Gastroesophageal sphincter (tissue), 3 donors: ENCODE measurements at regions not wholly inside any gene's neighbourhood (a gene's known extent, or its start where the extent isn't known, plus 50 kb on each side); places are given as distances from the start of the nearest gene placed in this dataset.

Experiments used
- POLR2A ChIP-seq, 2 donors: fragments of 450-650 bp; IDR thresholded peaks; one replicate each; pipeline ENCODE4 v1.6.1; 2017; ENCODE audit warnings: antibody characterized with exemption in 2 of 2, mild to moderate bottlenecking in 2 of 2, moderate library complexity in 1 of 2
- TF ChIP-seq, protein P1 (sequence below), 4 experiments: fragments of 200-600 bp in 2 of 4; fragments of 450-650 bp in 2 of 4; sonication (generic) in 1 of 4; IDR thresholded peaks; one replicate each; pipeline ENCODE4 v1.5.1; 2017 to 2019; ENCODE audit warnings: antibody characterized with exemption in 4 of 4, mild to moderate bottlenecking in 2 of 4, moderate library complexity in 2 of 4

DNA sequence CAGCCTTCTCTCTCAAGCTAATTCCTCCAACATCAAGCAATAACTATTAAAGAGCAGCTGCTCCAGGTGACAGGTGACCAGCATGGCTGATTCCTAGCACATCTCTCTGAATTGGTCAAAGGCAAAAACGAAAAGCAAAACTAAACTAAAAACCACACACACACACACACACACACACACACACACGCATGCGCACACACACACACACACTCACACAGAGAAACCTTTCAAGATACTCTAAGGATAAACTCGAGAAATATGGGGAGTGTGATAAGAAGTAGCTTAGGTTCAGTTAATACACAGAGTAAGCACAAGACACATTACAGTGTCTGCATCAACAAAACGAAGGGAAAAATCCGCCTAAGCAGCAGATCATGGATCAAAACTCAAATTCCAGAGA is 74.5 kb upstream of the FZD7 start:
- TF ChIP-seq, protein P1, sequence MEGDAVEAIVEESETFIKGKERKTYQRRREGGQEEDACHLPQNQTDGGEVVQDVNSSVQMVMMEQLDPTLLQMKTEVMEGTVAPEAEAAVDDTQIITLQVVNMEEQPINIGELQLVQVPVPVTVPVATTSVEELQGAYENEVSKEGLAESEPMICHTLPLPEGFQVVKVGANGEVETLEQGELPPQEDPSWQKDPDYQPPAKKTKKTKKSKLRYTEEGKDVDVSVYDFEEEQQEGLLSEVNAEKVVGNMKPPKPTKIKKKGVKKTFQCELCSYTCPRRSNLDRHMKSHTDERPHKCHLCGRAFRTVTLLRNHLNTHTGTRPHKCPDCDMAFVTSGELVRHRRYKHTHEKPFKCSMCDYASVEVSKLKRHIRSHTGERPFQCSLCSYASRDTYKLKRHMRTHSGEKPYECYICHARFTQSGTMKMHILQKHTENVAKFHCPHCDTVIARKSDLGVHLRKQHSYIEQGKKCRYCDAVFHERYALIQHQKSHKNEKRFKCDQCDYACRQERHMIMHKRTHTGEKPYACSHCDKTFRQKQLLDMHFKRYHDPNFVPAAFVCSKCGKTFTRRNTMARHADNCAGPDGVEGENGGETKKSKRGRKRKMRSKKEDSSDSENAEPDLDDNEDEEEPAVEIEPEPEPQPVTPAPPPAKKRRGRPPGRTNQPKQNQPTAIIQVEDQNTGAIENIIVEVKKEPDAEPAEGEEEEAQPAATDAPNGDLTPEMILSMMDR (IDR thresholded peaks at IDR 0.05): no peak
- TF ChIP-seq POLR2A (IDR thresholded peaks at IDR 0.05): no peak
